Activated CD8-positive, alpha-beta memory T cell treated with anti-CD3 and anti-CD28 coated beads for 24 hours (primary cell): ENCODE measurements at regions not wholly inside any gene's neighbourhood (a gene's known extent, or its start where the extent isn't known, plus 50 kb on each side); places are given as distances from the start of the nearest gene placed in this dataset.
"Not testable (repeated sequence)": the region's sequence is repeated elsewhere in the genome, so short reads cannot be mapped to it uniquely, and the experiment has no call there.

Experiments
- DNase-seq: peaks from one replicate; pipeline ENCODE4 v3.0.0-alpha.2; 2020

DNA sequence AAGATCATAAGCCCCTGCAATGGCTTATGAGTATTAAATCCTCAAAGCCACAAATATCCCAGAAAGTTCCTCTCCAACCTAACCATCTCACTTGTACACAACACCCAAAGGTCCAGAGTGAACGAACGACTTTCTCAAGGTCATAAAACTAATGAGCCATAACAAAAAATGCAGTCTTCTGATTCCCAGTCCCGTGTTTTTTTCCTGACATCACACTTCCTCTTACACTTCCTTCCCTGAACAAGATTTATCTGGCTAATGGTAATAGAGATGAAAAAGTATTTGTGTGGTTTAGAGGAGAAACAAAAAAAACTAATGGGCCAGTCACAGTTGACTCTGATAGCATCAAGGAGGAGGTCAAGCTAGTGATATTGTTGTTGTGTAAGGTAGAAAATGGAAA lies 99.5 kb upstream of the KLHL13 start:
- no peak for DNase-seq

DNA sequence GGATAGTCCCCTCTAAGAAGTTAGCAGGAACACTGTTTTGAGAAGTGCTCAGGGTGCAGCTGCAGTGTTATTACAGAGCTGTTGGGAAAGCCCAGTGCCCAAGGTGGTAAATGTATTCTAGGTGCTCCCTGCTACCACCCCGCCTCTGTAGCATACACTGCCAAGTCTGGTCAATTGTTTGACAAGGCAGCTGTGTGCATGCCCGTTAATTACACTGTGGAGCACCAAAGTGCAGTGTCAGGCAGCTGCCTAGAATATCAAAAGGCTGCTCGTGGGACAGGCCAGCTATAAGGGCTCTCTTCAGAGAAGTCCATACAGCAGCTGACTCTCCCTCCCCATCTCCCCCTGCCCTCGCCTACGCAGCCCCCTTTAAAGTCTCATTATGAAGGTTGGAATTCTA lies 99.9 kb upstream of the KLHL13 start:
- DNase-seq: no peak

GRCh38 chrX:118218079-118218478 lies 101.5 kb upstream of the KLHL13 start:
- DNase-seq: no peak

- DNase-seq: no peak
These were observed 102.3 kb upstream of the KLHL13 start for GRCh38 chrX:118218940-118219339.

DNA sequence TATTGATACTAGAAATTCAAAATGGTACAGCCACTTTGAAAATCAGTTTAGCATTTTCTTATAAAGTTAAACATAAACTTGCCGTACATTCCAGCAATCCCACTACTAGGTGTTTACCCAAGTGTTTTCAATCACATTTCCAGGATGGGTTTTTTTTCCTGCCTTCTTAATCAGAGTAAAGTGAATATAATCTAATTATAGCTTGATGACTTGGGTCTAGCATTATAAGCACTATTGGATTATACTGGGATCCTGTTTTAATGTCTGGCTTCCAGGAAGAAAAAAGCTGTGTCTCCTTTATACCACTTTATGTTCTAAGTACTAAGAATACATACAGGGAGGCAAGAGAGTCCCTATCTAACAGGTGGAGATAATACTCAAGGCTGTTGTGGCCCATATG lies 103.3 kb upstream of the KLHL13 start:
- DNase-seq: no peak

GRCh38 chrX:118220509-118220908 lies 103.9 kb upstream of the KLHL13 start:
- no peak for DNase-seq

DNA sequence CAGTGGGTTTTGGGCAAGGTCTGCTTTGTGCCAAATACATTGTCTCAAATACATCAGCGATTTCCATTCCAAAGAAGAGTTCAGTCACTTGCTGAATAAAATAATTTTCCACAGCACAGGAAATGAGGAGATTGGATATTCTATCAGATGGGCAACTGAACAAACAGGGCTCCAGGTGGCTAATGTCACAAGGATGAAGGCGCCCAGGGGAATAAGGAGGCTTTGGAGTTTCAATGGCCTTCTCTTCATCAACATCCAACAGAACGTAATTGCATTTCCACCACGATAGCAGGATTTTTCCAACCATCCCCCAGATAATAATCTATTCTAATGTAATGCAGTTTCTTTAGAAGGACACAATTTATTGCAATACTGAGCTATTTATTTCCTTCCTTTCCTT lies 104.7 kb upstream of the KLHL13 start:
- DNase-seq: no peak

DNA sequence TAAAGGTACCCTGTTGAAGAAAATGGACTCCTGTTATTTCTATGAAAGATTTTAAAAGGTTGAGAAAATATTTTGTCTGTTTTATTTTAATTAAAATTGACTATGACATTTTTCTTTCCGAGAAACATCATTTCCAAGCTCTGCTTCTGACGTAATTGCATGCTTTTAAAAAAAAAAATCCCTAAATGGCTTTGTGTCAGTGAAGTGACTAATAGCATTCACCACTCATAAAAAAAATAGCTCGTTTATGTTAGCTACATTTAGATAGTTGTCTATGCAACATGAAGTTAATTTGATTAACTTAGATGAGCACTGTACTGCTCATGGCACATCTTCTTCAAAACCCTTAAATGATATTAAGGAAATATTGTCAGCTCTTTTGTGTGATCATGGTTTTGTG lies 105.1 kb upstream of the KLHL13 start:
- DNase-seq: no peak

- no peak for DNase-seq
These were observed 105.8 kb upstream of the KLHL13 start for GRCh38 chrX:118222421-118222820.

- no peak for DNase-seq
These were observed 109.3 kb upstream of the KLHL13 start for GRCh38 chrX:118225711-118226428.

GRCh38 chrX:118228041-118228440 lies 111.4 kb upstream of the KLHL13 start:
- DNase-seq: no peak

DNA sequence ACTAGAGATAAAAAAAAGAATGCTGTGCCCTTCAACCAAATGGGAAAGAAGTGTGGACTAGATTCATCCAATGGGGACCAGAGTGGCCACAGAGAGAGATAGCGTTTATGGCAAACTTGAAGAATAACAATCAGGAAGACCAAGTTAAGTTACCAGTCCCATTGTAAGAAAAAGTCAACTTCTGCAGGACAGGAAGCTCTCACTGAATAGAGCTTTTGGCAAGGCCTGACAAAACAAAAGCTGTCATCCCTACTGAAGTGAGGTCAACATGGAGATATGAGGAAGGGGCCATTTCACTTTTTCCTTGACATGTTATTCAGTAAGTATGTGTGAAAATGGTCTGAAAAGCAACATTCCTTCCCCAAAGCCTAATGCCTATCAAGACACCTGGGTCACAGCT lies 111.8 kb upstream of the KLHL13 start:
- DNase-seq: no peak

DNA sequence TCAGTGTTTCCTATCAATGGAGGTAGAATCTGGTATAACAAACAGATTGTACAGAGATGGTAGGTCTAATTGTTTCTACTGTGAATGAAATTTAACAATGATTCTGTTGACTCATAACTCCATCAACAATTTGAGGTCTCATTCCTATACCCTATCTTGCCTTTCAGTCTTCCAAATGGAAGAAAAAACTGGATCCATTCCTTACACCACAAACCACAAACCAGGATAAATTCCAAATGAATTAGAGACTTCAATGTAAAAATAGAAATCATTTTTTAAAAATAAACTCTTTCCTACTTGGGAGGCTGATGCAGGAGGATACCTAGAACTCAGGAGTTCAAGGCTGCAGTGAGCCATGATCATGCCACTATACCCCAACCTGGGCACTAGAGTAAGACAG lies 114.4 kb upstream of the WDR44 start:
- no peak for DNase-seq

GRCh38 chrX:118239178-118239870 lies 106.6 kb upstream of the WDR44 start:
- DNase-seq: no peak

DNA sequence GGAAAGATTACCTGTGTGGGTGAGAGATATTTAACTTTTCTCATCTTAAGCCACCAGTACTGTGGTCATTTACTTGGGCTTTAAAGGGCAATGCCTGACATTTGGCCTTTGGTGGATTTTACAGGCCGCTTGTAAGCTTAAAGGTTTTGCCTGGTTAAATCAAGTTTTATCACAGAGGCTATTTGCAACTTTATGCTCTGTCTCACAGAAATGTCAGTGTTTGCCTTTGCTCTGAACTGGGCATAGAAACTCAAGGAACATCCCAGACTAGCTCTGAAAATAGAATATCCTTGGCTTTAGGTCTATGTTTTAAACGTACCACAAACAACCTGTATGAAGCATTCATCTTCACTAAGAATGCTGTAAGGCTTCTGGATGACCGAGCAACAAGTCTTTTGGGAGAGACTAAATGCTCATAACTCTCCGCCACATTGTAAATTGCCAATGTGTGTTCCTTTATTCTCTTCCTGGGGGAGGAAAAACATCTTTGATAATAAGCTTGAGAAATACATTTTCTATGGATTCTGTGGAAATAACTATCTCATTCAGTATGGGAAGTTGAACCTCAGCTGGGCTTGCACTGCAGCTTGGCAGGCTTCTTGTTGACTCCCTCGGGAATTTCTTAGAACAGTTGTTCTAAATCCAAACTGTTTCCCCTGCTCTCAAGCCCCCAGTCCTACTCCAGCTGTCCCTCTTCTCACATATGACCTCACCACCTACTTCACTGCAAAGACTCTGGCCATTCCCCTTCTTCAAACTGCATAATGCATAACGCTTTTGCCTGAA lies 105.8 kb upstream of the WDR44 start:
- no peak for DNase-seq

GRCh38 chrX:118246961-118247360 lies 98.9 kb upstream of the WDR44 start:
- DNase-seq: not testable (repeated sequence)

DNA sequence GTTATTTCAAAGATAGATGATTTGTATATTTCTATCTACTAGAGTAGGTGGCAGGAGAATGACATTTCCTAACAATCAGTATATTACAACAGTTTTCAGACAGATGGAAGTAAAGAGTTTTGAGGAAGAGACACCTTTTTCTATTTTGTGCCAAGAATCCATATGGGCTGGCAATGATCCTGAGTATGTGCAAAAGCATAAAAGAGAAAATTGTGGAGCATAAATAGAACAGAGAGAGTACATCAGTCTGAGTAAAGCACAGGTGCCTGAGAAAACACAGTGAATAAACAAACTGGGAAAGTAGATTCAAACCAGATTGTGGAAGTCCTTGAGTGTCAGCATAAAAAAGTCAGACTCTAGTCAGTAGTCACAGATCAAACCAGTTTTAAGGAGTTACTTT lies 96.8 kb upstream of the WDR44 start:
- no peak for DNase-seq

- DNase-seq: no peak
These were observed 95.5 kb upstream of the WDR44 start for GRCh38 chrX:118250445-118250844.

- DNase-seq: no peak
These were observed 94.6 kb upstream of the WDR44 start for GRCh38 chrX:118251271-118251670.

GRCh38 chrX:118252967-118253366 lies 92.9 kb upstream of the WDR44 start:
- no peak for DNase-seq

- DNase-seq: peak; percentile 62
These were observed 91.3 kb upstream of the WDR44 start for GRCh38 chrX:118254611-118255010.

DNA sequence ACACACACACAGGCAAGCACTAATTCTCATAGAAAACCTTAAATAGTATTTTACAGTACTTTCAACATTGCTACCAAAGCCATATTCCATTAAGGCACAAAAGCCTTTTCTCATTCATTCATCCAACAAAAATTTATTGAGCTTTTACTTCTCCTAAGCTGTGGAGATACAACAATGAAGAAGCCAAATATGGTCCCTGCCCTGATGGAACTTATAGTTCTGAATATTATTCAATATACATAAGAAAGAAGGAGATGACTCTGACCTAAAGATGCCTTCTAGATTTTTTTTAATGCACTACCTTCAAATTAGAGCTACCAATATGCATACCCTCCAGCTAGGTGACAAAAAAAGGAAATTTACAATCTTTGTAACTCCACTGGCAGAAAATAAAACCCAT lies 90.0 kb upstream of the WDR44 start:
- DNase-seq: no peak

GRCh38 chrX:118257781-118258180 lies 88.1 kb upstream of the WDR44 start:
- DNase-seq: no peak

DNA sequence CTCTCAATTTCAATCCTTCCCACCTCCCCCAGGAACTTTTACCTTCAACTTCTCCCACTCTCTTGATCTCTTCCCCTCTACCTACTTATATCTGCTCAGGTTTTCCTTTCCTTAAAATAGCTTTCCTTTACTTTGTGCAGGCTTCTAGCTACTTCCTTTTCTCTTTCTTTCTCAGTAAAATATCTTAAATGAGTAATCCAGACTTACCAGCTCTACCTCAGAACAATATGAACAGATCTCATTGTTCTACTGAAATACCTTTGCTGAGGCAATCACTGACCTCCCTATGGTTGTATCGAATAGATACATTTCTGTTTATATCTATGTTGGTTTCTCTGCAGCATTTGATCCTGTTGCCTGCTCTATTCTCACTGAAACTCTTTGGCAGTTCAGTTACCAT lies 86.7 kb upstream of the WDR44 start:
- no peak for DNase-seq
